IMR-90 (cell line): ENCODE measurements at regions not wholly inside any gene's neighbourhood (a gene's known extent, or its start where the extent isn't known, plus 50 kb on each side); places are given as distances from the start of the nearest gene placed in this dataset.

Experiments
- ATAC-seq: fragments of 200-7000 bp; cut with Tn5 transposase; 2 replicates; pipeline ENCODE4 v1.9.1; 2020; ENCODE audit warnings: low read depth, mild to moderate bottlenecking, moderate library complexity
- BruUV-seq: library from RNA; stranded (reverse); fragments of 400-500 nt; replicated peaks from 2 replicates; lab custom pipeline; 2021; lab: Mats Ljungman, UMichigan
- CTCF ChIA-PET: fragments of 300-600 bp; formaldehyde crosslinking; extraction: SDS; loops from one replicate; lab custom pipeline; 2021; ENCODE audit warnings: antibody characterized with exemption; lab: Yijun Ruan, JAX
- POLR2A ChIA-PET: fragments of 300-600 bp; sonication (Branson Sonifier 250); formaldehyde crosslinking; loops from one replicate; lab custom pipeline; 2022; ENCODE audit warnings: antibody characterized with exemption; ENCODE audit not compliant: unreplicated experiment; lab: Charles Lee
- DNase-seq: peaks from one replicate; pipeline ENCODE4 v3.0.0; 2013
- H2AFZ ChIP-seq: replicated peaks from 2 replicates; pipeline ENCODE3; 2013; ENCODE audit warnings: low read length, mild to moderate bottlenecking; ENCODE audit not compliant: poor library complexity
- H2AK5ac ChIP-seq: 2 replicates; pipeline ENCODE4 v1.6.1; 2013; ENCODE audit warnings: low read depth, low read length, inconsistent platforms
- H2AK9ac ChIP-seq: replicated peaks from 2 replicates; pipeline ENCODE3; 2013; ENCODE audit warnings: mild to moderate bottlenecking, low read depth, low read length, moderate library complexity; ENCODE audit not compliant: poor library complexity
- H2BK120ac ChIP-seq: 2 replicates; pipeline ENCODE4 v1.6.1; 2013; ENCODE audit warnings: low read depth, low read length, inconsistent platforms
- H2BK15ac ChIP-seq: 3 replicates; pipeline ENCODE4 v1.6.1; 2013; ENCODE audit warnings: low read depth, low read length, inconsistent platforms
- H2BK20ac ChIP-seq: 2 replicates; pipeline ENCODE4 v1.6.1; 2013; ENCODE audit warnings: low read depth, mild to moderate bottlenecking, inconsistent platforms, low read length, moderate library complexity
- H2BK5ac ChIP-seq: 2 replicates; pipeline ENCODE4 v1.6.1; 2013; ENCODE audit warnings: mild to moderate bottlenecking, low read depth, low read length, inconsistent platforms; ENCODE audit not compliant: poor library complexity, severe bottlenecking
- H3K14ac ChIP-seq: replicated peaks from 2 replicates; pipeline ENCODE4 v1.6.1; 2013; ENCODE audit warnings: low read depth, low read length, inconsistent platforms
- H3K18ac ChIP-seq: 2 replicates; pipeline ENCODE4 v1.6.1; 2013; ENCODE audit warnings: low read depth, low read length, control low read depth
- H3K23ac ChIP-seq: 2 replicates; pipeline ENCODE4 v1.6.1; 2013; ENCODE audit warnings: low read depth, low read length, inconsistent platforms
- H3K27ac ChIP-seq: 2 replicates; pipeline ENCODE4 v1.5.1; 2013; ENCODE audit warnings: mild to moderate bottlenecking, control low read depth, low read length; ENCODE audit not compliant: insufficient read depth
- H3K27me3 ChIP-seq: 2 replicates; pipeline ENCODE4 v1.6.1; 2013; ENCODE audit warnings: low read length; ENCODE audit not compliant: control insufficient read depth, insufficient read depth
- H3K36me3 ChIP-seq: 2 replicates; pipeline ENCODE4 v1.6.1; 2013; ENCODE audit warnings: low read length, mixed read lengths; ENCODE audit not compliant: control insufficient read depth, insufficient read depth
- H3K4ac ChIP-seq: 2 replicates; pipeline ENCODE4 v1.6.1; 2013; ENCODE audit warnings: low read depth, low read length, inconsistent platforms
- H3K4me1 ChIP-seq: 2 replicates; pipeline ENCODE4 v1.6.1; 2013; ENCODE audit warnings: low read length, mixed read lengths; ENCODE audit not compliant: control insufficient read depth, insufficient read depth
- H3K4me2 ChIP-seq: 2 replicates; pipeline ENCODE4 v1.6.1; 2013; ENCODE audit warnings: low read depth, mild to moderate bottlenecking, control low read depth, low read length, moderate library complexity
- H3K4me3 ChIP-seq: 2 replicates; pipeline ENCODE4 v1.5.1; 2013; ENCODE audit warnings: low read depth, mild to moderate bottlenecking, control low read depth, low read length, moderate library complexity; ENCODE audit not compliant: insufficient read depth
- H3K56ac ChIP-seq: 2 replicates; pipeline ENCODE4 v1.6.1; 2013; ENCODE audit warnings: low read length, inconsistent platforms; ENCODE audit not compliant: insufficient read depth; ENCODE audit errors: extremely low read depth
- H3K79me1 ChIP-seq, 2 experiments: 2 replicates each; pipeline ENCODE4 v1.6.1; 2013; ENCODE audit warnings: low read length in 2 of 2, inconsistent platforms in 1 of 2, low read depth in 1 of 2
- H3K9ac ChIP-seq: 2 replicates; pipeline ENCODE4 v1.6.1; 2013; ENCODE audit warnings: low read depth, low read length, control low read depth
- H3K9me1 ChIP-seq: 2 replicates; pipeline ENCODE4 v1.6.1; 2013; ENCODE audit warnings: low read length, inconsistent platforms; ENCODE audit not compliant: insufficient read depth
- H3K9me3 ChIP-seq: 2 replicates; pipeline ENCODE4 v1.6.1; 2013; ENCODE audit warnings: low read length; ENCODE audit not compliant: control insufficient read depth, insufficient read depth
- H4K20me1 ChIP-seq: 2 replicates; pipeline ENCODE4 v1.6.1; 2013; ENCODE audit warnings: low read length, inconsistent platforms; ENCODE audit not compliant: insufficient read depth
- H4K5ac ChIP-seq: 2 replicates; pipeline ENCODE4 v1.6.1; 2013; ENCODE audit warnings: mild to moderate bottlenecking, low read depth, low read length, control low read depth
- H4K8ac ChIP-seq, 2 experiments: 2 replicates each; pipeline ENCODE4 v1.6.1; 2013; ENCODE audit warnings: low read depth in 2 of 2, low read length in 2 of 2, control low read depth in 1 of 2, inconsistent platforms in 1 of 2
- H4K91ac ChIP-seq: 2 replicates; pipeline ENCODE4 v1.6.1; 2013; ENCODE audit warnings: low read depth, low read length, inconsistent platforms; ENCODE audit not compliant: insufficient read depth
- BHLHE40 ChIP-seq: fragments of 150-350 bp; IDR thresholded peaks from 2 replicates; pipeline ENCODE4 v1.6.1; 2016; ENCODE audit warnings: mild to moderate bottlenecking, low read depth, low read length
- CEBPB ChIP-seq: IDR thresholded peaks from 2 replicates; pipeline ENCODE4 v1.6.1; 2012; ENCODE audit warnings: low read depth, low read length, improper control_type of control experiment
- CHD1 ChIP-seq: IDR thresholded peaks from 2 replicates; pipeline ENCODE4 v1.6.1; 2012; ENCODE audit warnings: low read depth, low read length, improper control_type of control experiment
- CTCF ChIP-seq: conservative IDR thresholded peaks from 2 replicates; pipeline ENCODE4 v1.5.1; 2012; ENCODE audit warnings: mild to moderate bottlenecking, low read depth, low read length, improper control_type of control experiment
- FOS ChIP-seq: fragments of 150-350 bp; IDR thresholded peaks from 2 replicates; pipeline ENCODE4 v1.6.1; 2016; ENCODE audit warnings: low read depth, low read length
- MAZ ChIP-seq: IDR thresholded peaks from 2 replicates; pipeline ENCODE4 v1.6.1; 2012; ENCODE audit warnings: low read depth, mild to moderate bottlenecking, low read length, improper control_type of control experiment, moderate library complexity, borderline replicate concordance
- RCOR1 ChIP-seq: IDR thresholded peaks from 2 replicates; pipeline ENCODE4 v1.6.1; 2012; ENCODE audit warnings: mild to moderate bottlenecking, low read length, improper control_type of control experiment; ENCODE audit not compliant: insufficient replicate concordance
- RFX5 ChIP-seq: IDR thresholded peaks from 2 replicates; pipeline ENCODE4 v1.8.0; 2012; ENCODE audit warnings: low read depth, mild to moderate bottlenecking, low read length, moderate library complexity
- SMC3 ChIP-seq: fragments of 150-350 bp; IDR thresholded peaks from 2 replicates; pipeline ENCODE4 v1.6.1; 2016; ENCODE audit warnings: low read depth, mild to moderate bottlenecking, antibody characterized with exemption, low read length, moderate library complexity
- USF2 ChIP-seq: fragments of 150-350 bp; IDR thresholded peaks from 2 replicates; pipeline ENCODE4 v1.6.1; 2017; ENCODE audit warnings: mild to moderate bottlenecking, antibody characterized with exemption, low read length, low read depth
- WGBS, 2 experiments: methylation state at CpG; one replicate each; pipeline versions ENCODE4 v1.1.5 to v1.1.7; 2013; ENCODE audit warnings: missing lambda C conversion rate in 2 of 2; ENCODE audit not compliant: insufficient read length in 1 of 2; ENCODE audit errors: extremely low coverage in 2 of 2; 5-methylcytosine and 5-hydroxymethylcytosine counted together
- dilution Hi-C: fragments of 300-500 bp; cut with HindIII; formaldehyde crosslinking; loops from one replicate; pipeline ENCODE4 v1.14.3; 2018; ENCODE audit warnings: low sequenced_read_pairs; ENCODE audit not compliant: unreplicated experiment
- in situ Hi-C: fragments of 300-500 bp; cut with MboI; formaldehyde crosslinking; loops from 3 replicates; pipeline ENCODE4 v1.14.3; 2019; ENCODE audit warnings: low sequenced_read_pairs, inconsistent platforms, mixed read lengths
- intact Hi-C: fragments of 100-400 bp; cut with micrococcal nuclease; formaldehyde crosslinking; loops from 2 replicates; pipeline ENCODE4 v1.10.0; 2022
- TF ChIP-seq, protein P1 (sequence below): fragments of 150-350 bp; IDR thresholded peaks from 2 replicates; pipeline ENCODE4 v1.6.1; 2016; ENCODE audit warnings: low read depth, mild to moderate bottlenecking, low read length, moderate library complexity, borderline replicate concordance

DNA sequence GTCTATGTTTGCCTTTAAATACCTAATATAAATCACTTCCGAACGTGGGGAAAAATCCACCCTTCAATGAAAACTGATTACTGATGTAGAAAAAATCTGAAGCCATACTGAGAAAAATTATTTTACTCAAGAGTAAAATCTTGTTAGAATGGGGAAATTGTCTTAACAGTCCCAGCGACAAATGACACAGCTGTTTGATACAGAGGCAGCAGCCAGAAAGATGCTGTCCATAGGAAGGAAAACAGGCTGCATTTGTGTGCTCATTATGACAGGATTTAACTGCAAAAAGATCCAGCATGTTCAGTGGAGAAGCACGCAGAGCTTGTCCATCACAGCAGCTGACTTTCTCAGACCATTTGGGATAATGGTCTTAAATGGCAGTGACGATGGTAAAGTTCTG, 443.0 kb downstream of the TFAP2B start:
- Histone ChIP-seq H3K27ac (no peak overlapping the region), H3K4me1 (no peaks in the 10 kb centered on the region), H3K18ac (no peak overlapping the region), H3K9ac (no peak overlapping the region), H4K8ac (no peak overlapping the region), H3K23ac (no peak overlapping the region), H3K14ac (no peak overlapping the region), H2BK120ac (no peak overlapping the region), H2BK20ac (no peak overlapping the region), H3K36me3 (no peaks in the 10 kb centered on the region), H3K4ac (no peak overlapping the region), H3K27me3 (no peaks in the 10 kb centered on the region), H2AK9ac (no peak overlapping the region), H3K9me1 (no peaks in the 10 kb centered on the region), H4K91ac (no peak overlapping the region), H2BK15ac (no peak overlapping the region), H3K56ac (no peak overlapping the region), H4K5ac (no peak overlapping the region), H3K4me3 (no peak overlapping the region), H2AFZ (no peak overlapping the region), H3K4me2 (no peak overlapping the region), H3K9me3 (peaks cover 7% of the 10 kb centered on the region), H4K20me1 (no peaks in the 10 kb centered on the region), H2AK5ac (no peak overlapping the region), H2BK5ac (no peak overlapping the region), H3K79me1 (no peaks in the 10 kb centered on the region)
- no CpG with 5 or more reads among the region's 5 CpGs for WGBS, 2 experiments
- intact Hi-C loops: no loop called here
- dilution Hi-C loops: no loop called here
- in situ Hi-C loops: no loop called here
- CTCF ChIA-PET: no interaction called here
- TF ChIP-seq CHD1 (no peak), MAZ (no peak), FOS (no peak), RFX5 (no peak), USF2 (no peak), RCOR1 (no peak), CTCF (no peak), SMC3 (no peak), CEBPB (no peak), BHLHE40 (no peak)
- TF ChIP-seq, protein P1, sequence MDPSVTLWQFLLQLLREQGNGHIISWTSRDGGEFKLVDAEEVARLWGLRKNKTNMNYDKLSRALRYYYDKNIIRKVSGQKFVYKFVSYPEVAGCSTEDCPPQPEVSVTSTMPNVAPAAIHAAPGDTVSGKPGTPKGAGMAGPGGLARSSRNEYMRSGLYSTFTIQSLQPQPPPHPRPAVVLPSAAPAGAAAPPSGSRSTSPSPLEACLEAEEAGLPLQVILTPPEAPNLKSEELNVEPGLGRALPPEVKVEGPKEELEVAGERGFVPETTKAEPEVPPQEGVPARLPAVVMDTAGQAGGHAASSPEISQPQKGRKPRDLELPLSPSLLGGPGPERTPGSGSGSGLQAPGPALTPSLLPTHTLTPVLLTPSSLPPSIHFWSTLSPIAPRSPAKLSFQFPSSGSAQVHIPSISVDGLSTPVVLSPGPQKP: no peak
- POLR2A ChIA-PET: no interaction called here
- ATAC-seq (no peak), DNase-seq (no peak)
- BruUV-seq: no TSS peak
